Bronchial epithelial cell (primary cell): ENCODE measurements at regions not wholly inside any gene's neighbourhood (a gene's known extent, or its start where the extent isn't known, plus 50 kb on each side); places are given as distances from the start of the nearest gene placed in this dataset.

Experiments used
- DNase-seq: peaks from one replicate; pipeline ENCODE4 v3.0.0-alpha.2; 2010; ENCODE audit warnings: low read depth
- FAIRE-seq: peaks from 2 replicates; lab custom pipeline; 2011; peaks lifted over from hg19 to GRCh38; lab: Jason Lieb, UNC
- H3K27me3 ChIP-seq: 2 replicates; pipeline ENCODE4 v1.5.1; 2011; ENCODE audit warnings: low read length; ENCODE audit not compliant: control insufficient read depth, insufficient read depth
- H3K36me3 ChIP-seq: 2 replicates; pipeline ENCODE4 v1.5.1; 2011; ENCODE audit warnings: low read length; ENCODE audit not compliant: control insufficient read depth, insufficient read depth
- H3K4me3 ChIP-seq: 2 replicates; pipeline ENCODE4 v1.5.1; 2011; ENCODE audit warnings: mild to moderate bottlenecking, low read depth, low read length, control low read depth
- CTCF ChIP-seq: IDR thresholded peaks from 2 replicates; pipeline ENCODE4 v1.5.1; 2011; ENCODE audit warnings: mild to moderate bottlenecking, moderate library complexity, low read length, control low read depth, inconsistent platforms; ENCODE audit not compliant: insufficient read depth, severe bottlenecking

- DNase-seq (no peak), FAIRE-seq (no peak)
Observed at GRCh38 chr10:2476218-2476811, 591.0 kb upstream of the PFKP start.

GRCh38 chr10:2475711-2476217 is 591.6 kb upstream of the PFKP start:
- no peak for TF ChIP-seq CTCF
- Histone ChIP-seq H3K4me3 (no peak overlapping the region), H3K27me3 (no peaks in the 10 kb centered on the region), H3K36me3 (no peaks in the 10 kb centered on the region)
- FAIRE-seq (no peak), DNase-seq (no peak)

More at GRCh38 chr10:2476218-2476811, 591.0 kb upstream of the PFKP start:
- Histone ChIP-seq H3K4me3 (no peak overlapping the region), H3K36me3 (no peaks in the 10 kb centered on the region), H3K27me3 (no peaks in the 10 kb centered on the region)
- no peak for TF ChIP-seq CTCF

GRCh38 chr10:2471811-2472210 is 595.5 kb upstream of the PFKP start:
- no peaks in the 10 kb centered on the region for H3K27me3 ChIP-seq
- DNase-seq = no peak
- FAIRE-seq = no peak
- H3K4me3 ChIP-seq = no peak overlapping the region
- no peak for TF ChIP-seq CTCF
- H3K36me3 ChIP-seq = no peaks in the 10 kb centered on the region

- H3K36me3 ChIP-seq = no peaks in the 10 kb centered on the region
- DNase-seq = no peak
- no peak overlapping the region for H3K4me3 ChIP-seq
- no peaks in the 10 kb centered on the region for H3K27me3 ChIP-seq
- no peak for TF ChIP-seq CTCF
- FAIRE-seq = no peak
Observed at GRCh38 chr10:2469802-2470201, 597.5 kb upstream of the PFKP start.

GRCh38 chr10:2464483-2464882 is 602.9 kb upstream of the PFKP start:
- DNase-seq = no peak
- Histone ChIP-seq H3K4me3 (no peak overlapping the region), H3K27me3 (no peaks in the 10 kb centered on the region), H3K36me3 (no peaks in the 10 kb centered on the region)
- no peak for FAIRE-seq
- TF ChIP-seq CTCF = no peak

GRCh38 chr10:2463316-2463715 is 604.0 kb upstream of the PFKP start:
- no peak for TF ChIP-seq CTCF
- no peaks in the 10 kb centered on the region for H3K27me3 ChIP-seq
- no peak for FAIRE-seq
- H3K4me3 ChIP-seq = no peak overlapping the region
- H3K36me3 ChIP-seq = no peaks in the 10 kb centered on the region
- peak; percentile 27 for DNase-seq
